PFSK-1 (cell line): ENCODE measurements at regions not wholly inside any gene's neighbourhood (a gene's known extent, or its start where the extent isn't known, plus 50 kb on each side); places are given as distances from the start of the nearest gene placed in this dataset.

Experiments used
- POLR2AphosphoS5 ChIP-seq: IDR thresholded peaks from 2 replicates; pipeline ENCODE4 v1.6.1; 2012; ENCODE audit warnings: low read depth, mild to moderate bottlenecking, control low read depth, low read length, moderate library complexity
- TAF1 ChIP-seq: IDR thresholded peaks from 2 replicates; pipeline ENCODE4 v1.6.1; 2012; ENCODE audit warnings: low read length, control low read depth, borderline replicate concordance; ENCODE audit not compliant: insufficient read depth

GRCh38 chr11:134861490-134862104 lies 449.6 kb upstream of the B3GAT1 start:
- TF ChIP-seq TAF1 (no peak), POLR2AphosphoS5 (no peak)
